ENCODE measurements at regions not wholly inside any gene's neighbourhood (a gene's known extent, or its start where the extent isn't known, plus 50 kb on each side); places are given as distances from the start of the nearest gene placed in this dataset.

DNA sequence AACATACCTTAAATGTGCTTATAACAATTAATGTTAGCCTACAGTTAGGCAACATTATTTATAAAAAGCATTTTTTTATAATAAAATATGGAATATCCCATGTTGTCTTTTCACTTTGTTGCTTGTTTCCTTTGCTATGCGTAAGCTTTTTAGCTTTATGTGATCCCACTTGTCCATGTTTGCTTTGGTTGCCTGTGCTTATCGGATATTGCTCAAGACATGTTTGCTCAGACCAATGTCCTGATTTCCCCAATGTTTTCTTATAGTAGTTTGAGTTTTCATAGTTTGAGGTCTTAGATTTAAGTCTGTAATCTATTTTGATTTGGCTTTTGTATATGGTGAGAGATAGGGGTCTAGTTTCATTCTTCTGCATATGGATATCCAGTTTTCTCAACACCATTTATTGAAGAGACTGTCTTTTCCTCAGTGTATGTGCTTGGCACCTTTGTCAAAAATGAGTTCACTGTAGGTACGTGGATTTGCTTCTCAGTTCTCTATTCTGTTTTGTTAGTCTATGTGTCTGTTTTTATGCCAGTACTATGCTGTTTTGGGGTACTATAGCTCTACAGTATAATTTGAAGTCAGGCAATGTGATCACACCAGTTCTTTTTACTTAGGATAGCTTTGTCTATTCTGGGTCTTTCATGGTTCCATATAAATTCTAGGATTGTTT is 592.7 kb upstream of the SEMA6D start:
- TF ChIP-seq EGR1 (IDR thresholded peaks at IDR 0.05), result no peak

DNA sequence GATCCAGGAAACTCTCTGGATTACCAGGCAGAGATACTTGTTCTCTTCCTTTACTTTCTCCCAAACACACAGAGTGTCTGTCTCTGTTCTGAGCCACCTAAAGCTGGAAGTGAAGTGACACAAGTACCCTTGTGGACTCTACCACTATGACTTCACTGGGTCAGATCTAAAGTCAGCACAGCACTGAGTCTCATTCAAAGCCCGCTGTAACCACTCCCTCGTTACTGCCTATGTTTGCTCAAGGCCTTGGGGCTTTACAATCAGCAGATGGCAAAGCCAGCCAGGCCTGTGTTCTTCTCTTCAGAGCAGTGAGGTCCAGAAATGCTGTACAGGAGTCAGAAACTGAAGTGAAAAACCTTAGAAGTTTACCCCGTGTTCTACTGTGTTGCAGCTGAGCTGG is 588.3 kb upstream of the SEMA6D start:
- no peak for TF ChIP-seq CEBPB (IDR thresholded peaks at IDR 0.05)
- TF ChIP-seq, protein P1, sequence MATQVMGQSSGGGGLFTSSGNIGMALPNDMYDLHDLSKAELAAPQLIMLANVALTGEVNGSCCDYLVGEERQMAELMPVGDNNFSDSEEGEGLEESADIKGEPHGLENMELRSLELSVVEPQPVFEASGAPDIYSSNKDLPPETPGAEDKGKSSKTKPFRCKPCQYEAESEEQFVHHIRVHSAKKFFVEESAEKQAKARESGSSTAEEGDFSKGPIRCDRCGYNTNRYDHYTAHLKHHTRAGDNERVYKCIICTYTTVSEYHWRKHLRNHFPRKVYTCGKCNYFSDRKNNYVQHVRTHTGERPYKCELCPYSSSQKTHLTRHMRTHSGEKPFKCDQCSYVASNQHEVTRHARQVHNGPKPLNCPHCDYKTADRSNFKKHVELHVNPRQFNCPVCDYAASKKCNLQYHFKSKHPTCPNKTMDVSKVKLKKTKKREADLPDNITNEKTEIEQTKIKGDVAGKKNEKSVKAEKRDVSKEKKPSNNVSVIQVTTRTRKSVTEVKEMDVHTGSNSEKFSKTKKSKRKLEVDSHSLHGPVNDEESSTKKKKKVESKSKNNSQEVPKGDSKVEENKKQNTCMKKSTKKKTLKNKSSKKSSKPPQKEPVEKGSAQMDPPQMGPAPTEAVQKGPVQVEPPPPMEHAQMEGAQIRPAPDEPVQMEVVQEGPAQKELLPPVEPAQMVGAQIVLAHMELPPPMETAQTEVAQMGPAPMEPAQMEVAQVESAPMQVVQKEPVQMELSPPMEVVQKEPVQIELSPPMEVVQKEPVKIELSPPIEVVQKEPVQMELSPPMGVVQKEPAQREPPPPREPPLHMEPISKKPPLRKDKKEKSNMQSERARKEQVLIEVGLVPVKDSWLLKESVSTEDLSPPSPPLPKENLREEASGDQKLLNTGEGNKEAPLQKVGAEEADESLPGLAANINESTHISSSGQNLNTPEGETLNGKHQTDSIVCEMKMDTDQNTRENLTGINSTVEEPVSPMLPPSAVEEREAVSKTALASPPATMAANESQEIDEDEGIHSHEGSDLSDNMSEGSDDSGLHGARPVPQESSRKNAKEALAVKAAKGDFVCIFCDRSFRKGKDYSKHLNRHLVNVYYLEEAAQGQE (IDR thresholded peaks at IDR 0.05; ENCODE audit: low read depth), result no peak
- no peak for TF ChIP-seq RAD21 (IDR thresholded peaks at IDR 0.05; ENCODE audit: low read depth)

DNA sequence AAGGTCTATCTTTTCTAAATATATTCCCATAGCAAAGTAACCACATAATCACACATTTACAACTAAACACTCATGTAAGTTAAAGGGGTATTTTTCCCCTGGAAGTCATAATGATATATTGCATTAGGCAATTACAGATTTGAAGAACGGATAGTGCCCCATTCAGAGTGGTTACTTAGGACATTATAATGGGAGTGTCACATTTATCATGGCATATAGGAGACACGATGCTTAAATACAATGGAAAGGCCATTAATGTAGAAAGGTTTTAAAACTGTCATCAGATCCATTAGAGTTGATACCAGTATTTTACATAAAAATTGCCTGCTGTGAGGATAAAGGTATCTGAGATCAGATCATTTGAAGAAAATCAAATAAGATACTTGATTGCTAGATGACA is 582.0 kb upstream of the SEMA6D start:
- TF ChIP-seq FOXM1 (IDR thresholded peaks at IDR 0.05; ENCODE audit: borderline replicate concordance, low read depth), result no peak
- TF ChIP-seq ZBTB7A (IDR thresholded peaks at IDR 0.05; ENCODE audit: low read depth), result no peak
- no peak for TF ChIP-seq EP300 (IDR thresholded peaks at IDR 0.05; ENCODE audit: borderline replicate concordance)
- no peak for TF ChIP-seq YY1 (IDR thresholded peaks at IDR 0.05; ENCODE audit: low read depth)
- no peak for TF ChIP-seq TAF1 (IDR thresholded peaks at IDR 0.05; ENCODE audit: low read depth)
- no peak for TF ChIP-seq TEAD4 (IDR thresholded peaks at IDR 0.05)
- TF ChIP-seq CREB1 (IDR thresholded peaks at IDR 0.05; ENCODE audit: low read depth), result no peak
- TF ChIP-seq CEBPB (IDR thresholded peaks at IDR 0.05), result no peak
- no peak for TF ChIP-seq RAD21 (IDR thresholded peaks at IDR 0.05; ENCODE audit: low read depth)
- no peak for TF ChIP-seq NFIC (IDR thresholded peaks at IDR 0.05)
- TF ChIP-seq, protein P2, sequence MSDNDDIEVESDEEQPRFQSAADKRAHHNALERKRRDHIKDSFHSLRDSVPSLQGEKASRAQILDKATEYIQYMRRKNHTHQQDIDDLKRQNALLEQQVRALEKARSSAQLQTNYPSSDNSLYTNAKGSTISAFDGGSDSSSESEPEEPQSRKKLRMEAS (IDR thresholded peaks at IDR 0.05), result no peak
- no peak for TF ChIP-seq TCF12 (IDR thresholded peaks at IDR 0.05; ENCODE audit: low read depth)
- TF ChIP-seq, protein P1 (IDR thresholded peaks at IDR 0.05; ENCODE audit: low read depth), result no peak
- TF ChIP-seq, protein P3, sequence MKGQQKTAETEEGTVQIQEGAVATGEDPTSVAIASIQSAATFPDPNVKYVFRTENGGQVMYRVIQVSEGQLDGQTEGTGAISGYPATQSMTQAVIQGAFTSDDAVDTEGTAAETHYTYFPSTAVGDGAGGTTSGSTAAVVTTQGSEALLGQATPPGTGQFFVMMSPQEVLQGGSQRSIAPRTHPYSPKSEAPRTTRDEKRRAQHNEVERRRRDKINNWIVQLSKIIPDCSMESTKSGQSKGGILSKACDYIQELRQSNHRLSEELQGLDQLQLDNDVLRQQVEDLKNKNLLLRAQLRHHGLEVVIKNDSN (IDR thresholded peaks at IDR 0.05), result no peak
- TF ChIP-seq EGR1 (IDR thresholded peaks at IDR 0.05), result no peak

DNA sequence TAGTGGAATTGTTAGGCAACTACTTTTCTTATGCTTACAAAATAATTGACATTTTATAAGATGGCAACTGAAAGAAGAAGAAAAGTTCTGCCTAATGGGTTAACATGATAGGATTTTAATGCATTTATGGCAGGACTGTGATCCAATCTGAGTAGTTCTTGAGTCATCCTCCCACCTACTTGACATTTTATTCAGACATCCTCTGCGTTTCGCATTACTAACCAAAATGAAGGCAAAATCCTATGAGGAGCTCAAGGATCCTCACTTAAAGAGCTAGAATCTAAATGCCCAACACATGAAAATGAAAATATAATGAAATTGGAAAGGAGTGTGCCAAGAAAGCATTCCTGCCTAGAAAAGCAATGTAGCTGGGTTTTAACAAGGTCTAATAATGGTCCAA is 581.1 kb upstream of the SEMA6D start:
- TF ChIP-seq TCF12 (IDR thresholded peaks at IDR 0.05; ENCODE audit: low read depth), result no peak
- TF ChIP-seq TAF1 (IDR thresholded peaks at IDR 0.05; ENCODE audit: low read depth), result no peak
- no peak for TF ChIP-seq TEAD4 (IDR thresholded peaks at IDR 0.05)
- TF ChIP-seq EGR1 (IDR thresholded peaks at IDR 0.05), result no peak
- no peak for TF ChIP-seq CEBPB (IDR thresholded peaks at IDR 0.05)
- TF ChIP-seq, protein P3 (IDR thresholded peaks at IDR 0.05), result no peak
- TF ChIP-seq CREB1 (IDR thresholded peaks at IDR 0.05; ENCODE audit: low read depth), result no peak
- no peak for TF ChIP-seq ZBTB7A (IDR thresholded peaks at IDR 0.05; ENCODE audit: low read depth)
- TF ChIP-seq, protein P2 (IDR thresholded peaks at IDR 0.05), result no peak
- no peak for TF ChIP-seq EP300 (IDR thresholded peaks at IDR 0.05; ENCODE audit: borderline replicate concordance)
- no peak for TF ChIP-seq NFIC (IDR thresholded peaks at IDR 0.05)
- TF ChIP-seq YY1 (IDR thresholded peaks at IDR 0.05; ENCODE audit: low read depth), result no peak
- no peak for TF ChIP-seq RAD21 (IDR thresholded peaks at IDR 0.05; ENCODE audit: low read depth)
- TF ChIP-seq, protein P1 (IDR thresholded peaks at IDR 0.05; ENCODE audit: low read depth), result no peak
- no peak for TF ChIP-seq FOXM1 (IDR thresholded peaks at IDR 0.05; ENCODE audit: borderline replicate concordance, low read depth)

DNA sequence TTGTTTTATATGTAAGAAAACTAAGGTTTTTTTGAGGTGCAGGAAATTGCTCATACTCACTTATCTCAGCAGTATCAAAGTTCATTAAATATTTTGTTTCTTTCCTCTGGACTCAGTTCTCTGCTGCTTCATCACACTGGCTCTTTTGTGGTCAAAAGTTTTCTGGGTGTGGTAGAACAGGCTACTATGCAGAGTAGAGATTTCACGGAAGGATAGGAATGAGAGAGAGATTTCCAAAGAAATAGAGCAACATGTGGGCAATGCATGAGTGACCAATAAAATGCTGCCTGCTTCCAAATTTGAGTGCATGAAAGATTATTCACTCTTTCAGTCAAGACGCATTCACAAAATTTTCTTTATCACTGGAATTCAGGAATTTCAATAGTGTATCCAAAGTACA is 577.3 kb upstream of the SEMA6D start:
- TF ChIP-seq ZBTB7A (IDR thresholded peaks at IDR 0.05; ENCODE audit: low read depth) (no peak), FOXM1 (IDR thresholded peaks at IDR 0.05; ENCODE audit: borderline replicate concordance, low read depth) (no peak), TEAD4 (IDR thresholded peaks at IDR 0.05) (no peak), EGR1 (IDR thresholded peaks at IDR 0.05) (no peak), CEBPB (IDR thresholded peaks at IDR 0.05) (no peak), TAF1 (IDR thresholded peaks at IDR 0.05; ENCODE audit: low read depth) (no peak), NFIC (IDR thresholded peaks at IDR 0.05) (no peak), TCF12 (IDR thresholded peaks at IDR 0.05; ENCODE audit: low read depth) (no peak), YY1 (IDR thresholded peaks at IDR 0.05; ENCODE audit: low read depth) (no peak), EP300 (IDR thresholded peaks at IDR 0.05; ENCODE audit: borderline replicate concordance) (no peak), RAD21 (IDR thresholded peaks at IDR 0.05; ENCODE audit: low read depth) (no peak), CREB1 (IDR thresholded peaks at IDR 0.05; ENCODE audit: low read depth) (no peak)
- TF ChIP-seq, protein P2 (IDR thresholded peaks at IDR 0.05), result no peak
- TF ChIP-seq, protein P3 (IDR thresholded peaks at IDR 0.05), result no peak
- TF ChIP-seq, protein P1 (IDR thresholded peaks at IDR 0.05; ENCODE audit: low read depth), result no peak
